ENCODE measurements at regions not wholly inside any gene's neighbourhood (a gene's known extent, or its start where the extent isn't known, plus 50 kb on each side); places are given as distances from the start of the nearest gene placed in this dataset.

DNA sequence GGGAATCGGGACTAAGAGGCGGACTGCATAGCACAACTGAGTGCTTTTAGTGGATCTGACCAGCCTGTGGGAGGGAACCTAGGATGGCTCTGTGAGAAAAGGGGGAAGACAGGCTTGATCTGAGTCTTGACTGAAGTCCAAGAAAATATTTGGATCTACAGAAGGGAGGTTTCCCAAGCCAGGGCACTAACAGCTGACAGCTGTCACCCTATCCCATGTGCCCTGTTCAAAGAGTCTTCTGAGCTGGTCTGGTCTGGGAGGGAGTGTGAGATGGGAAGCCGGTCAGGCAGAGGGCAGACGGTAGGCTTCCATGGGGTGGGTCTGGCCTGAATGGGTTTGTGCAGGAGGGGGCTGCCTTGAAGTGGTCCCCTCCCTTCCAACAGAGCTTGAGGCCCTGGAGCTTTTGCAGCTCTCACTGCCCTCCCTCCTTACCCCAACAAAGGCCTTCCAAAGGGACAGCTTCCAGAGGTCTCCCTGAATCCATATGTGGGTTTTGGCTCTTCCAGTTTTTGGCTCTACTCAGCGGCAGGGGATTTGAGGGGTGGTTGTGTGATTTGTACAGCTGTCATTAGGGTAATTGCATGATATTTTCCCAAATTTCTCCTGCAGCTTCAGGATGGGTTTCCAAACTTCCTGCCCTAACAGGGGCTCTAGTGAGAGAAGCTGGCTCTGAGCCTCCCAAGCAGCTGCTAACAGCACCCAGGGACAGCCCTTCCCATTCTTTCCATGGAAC, 643.7 kb downstream of the BCOR start:
- WGBS, 2 experiments (ENCODE audit: extremely low coverage in 2 of 2, insufficient read length in 1 of 2): no CpG with 5 or more reads among the region's 5 CpGs
- H3K4me1 ChIP-seq (ENCODE audit: control insufficient read depth, insufficient read depth, low read length): no peaks in the 10 kb centered on the region
- H2AFZ ChIP-seq (replicated peaks; ENCODE audit: low read length, poor library complexity): no peak overlapping the region
- H2AK5ac ChIP-seq (ENCODE audit: low read depth, low read length): no peak overlapping the region
- H3K9me3 ChIP-seq (ENCODE audit: control insufficient read depth, insufficient read depth, low read length): no peaks in the 10 kb centered on the region; the same call in 1 of the 2 replicates
- H2BK15ac ChIP-seq (ENCODE audit: low read depth, low read length): no peak overlapping the region
- H3K23ac ChIP-seq (ENCODE audit: low read depth, low read length): no peak overlapping the region
- H3K9ac ChIP-seq (ENCODE audit: low read depth, low read length): no peak overlapping the region
- no peaks in the 10 kb centered on the region for H3K36me3 ChIP-seq (ENCODE audit: control insufficient read depth, insufficient read depth, low read length)
- no peak overlapping the region for H2AK9ac ChIP-seq (replicated peaks; ENCODE audit: low read depth, low read length, poor library complexity)
- H3K18ac ChIP-seq (ENCODE audit: low read depth, low read length): no peak overlapping the region
- no peak overlapping the region for H3K4me2 ChIP-seq (ENCODE audit: low read depth, low read length)
- BruUV-seq (replicated peaks): no TSS peak
- no peak overlapping the region for H3K4me3 ChIP-seq (ENCODE audit: insufficient read depth, low read depth, low read length)
- no peak overlapping the region for H4K8ac ChIP-seq (ENCODE audit: low read depth in 2 of 2, low read length in 2 of 2)
- H3K27ac ChIP-seq (ENCODE audit: insufficient read depth, low read length): no peak overlapping the region
- H4K91ac ChIP-seq (ENCODE audit: insufficient read depth, low read depth, low read length): no peak overlapping the region
- no peak overlapping the region for H2BK120ac ChIP-seq (ENCODE audit: low read depth, low read length)
- H4K5ac ChIP-seq (ENCODE audit: low read depth, low read length): no peak overlapping the region
- H4K20me1 ChIP-seq (ENCODE audit: insufficient read depth, low read length): no peaks in the 10 kb centered on the region
- H3K27me3 ChIP-seq (ENCODE audit: control insufficient read depth, insufficient read depth, low read length): peaks cover 25% of the 10 kb centered on the region
- H3K9me1 ChIP-seq (ENCODE audit: insufficient read depth, low read length): no peaks in the 10 kb centered on the region
- POLR2A ChIA-PET (ENCODE audit: unreplicated experiment): no interaction called here
- no peak overlapping the region for H2BK20ac ChIP-seq (ENCODE audit: low read depth, low read length)
- no peak for DNase-seq
- no peak overlapping the region for H3K4ac ChIP-seq (ENCODE audit: low read depth, low read length)
- CTCF ChIA-PET: no interaction called here
- no peak for TF ChIP-seq RFX5 (IDR thresholded peaks at IDR 0.05; ENCODE audit: low read depth, low read length)
- TF ChIP-seq MAZ (IDR thresholded peaks at IDR 0.05; ENCODE audit: borderline replicate concordance, low read depth, low read length): no peak
- no peak for TF ChIP-seq RAD21 (IDR thresholded peaks at IDR 0.05; ENCODE audit: low read length)
- TF ChIP-seq FOS (IDR thresholded peaks at IDR 0.05; ENCODE audit: low read depth, low read length): no peak
- no peak for TF ChIP-seq BHLHE40 (IDR thresholded peaks at IDR 0.05; ENCODE audit: low read depth, low read length)
- TF ChIP-seq MXI1 (IDR thresholded peaks at IDR 0.05; ENCODE audit: borderline replicate concordance, low read depth, low read length): no peak
- TF ChIP-seq SMC3 (IDR thresholded peaks at IDR 0.05; ENCODE audit: low read depth, low read length): no peak
- TF ChIP-seq CEBPB (IDR thresholded peaks at IDR 0.05; ENCODE audit: low read depth, low read length): no peak
- TF ChIP-seq CHD1 (IDR thresholded peaks at IDR 0.05; ENCODE audit: low read depth, low read length): no peak
- TF ChIP-seq, protein P1, sequence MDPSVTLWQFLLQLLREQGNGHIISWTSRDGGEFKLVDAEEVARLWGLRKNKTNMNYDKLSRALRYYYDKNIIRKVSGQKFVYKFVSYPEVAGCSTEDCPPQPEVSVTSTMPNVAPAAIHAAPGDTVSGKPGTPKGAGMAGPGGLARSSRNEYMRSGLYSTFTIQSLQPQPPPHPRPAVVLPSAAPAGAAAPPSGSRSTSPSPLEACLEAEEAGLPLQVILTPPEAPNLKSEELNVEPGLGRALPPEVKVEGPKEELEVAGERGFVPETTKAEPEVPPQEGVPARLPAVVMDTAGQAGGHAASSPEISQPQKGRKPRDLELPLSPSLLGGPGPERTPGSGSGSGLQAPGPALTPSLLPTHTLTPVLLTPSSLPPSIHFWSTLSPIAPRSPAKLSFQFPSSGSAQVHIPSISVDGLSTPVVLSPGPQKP (IDR thresholded peaks at IDR 0.05; ENCODE audit: borderline replicate concordance, low read depth, low read length): no peak
- no peak overlapping the region for H3K56ac ChIP-seq (ENCODE audit: extremely low read depth, insufficient read depth, low read length)
- intact Hi-C loops (cut with micrococcal nuclease): no loop called here
- no peaks in the 10 kb centered on the region for H3K79me1 ChIP-seq (ENCODE audit: low read depth in 1 of 2, low read length in 2 of 2)
- H2BK5ac ChIP-seq (ENCODE audit: low read depth, low read length, poor library complexity, severe bottlenecking): no peak overlapping the region
- dilution Hi-C loops (cut with HindIII; ENCODE audit: low sequenced_read_pairs, unreplicated experiment): no loop called here
- in situ Hi-C loops (cut with MboI; ENCODE audit: low sequenced_read_pairs): no loop called here
- no peak overlapping the region for H3K14ac ChIP-seq (replicated peaks; ENCODE audit: low read depth, low read length)
- ATAC-seq (ENCODE audit: low read depth): no peak

All from IMR-90 (cell line).